H1 (cell line): ENCODE measurements at regions not wholly inside any gene's neighbourhood (a gene's known extent, or its start where the extent isn't known, plus 50 kb on each side); places are given as distances from the start of the nearest gene placed in this dataset.

Experiments
- ATF2 ChIP-seq: IDR thresholded peaks from 2 replicates; pipeline ENCODE4 v1.6.1; 2012; ENCODE audit warnings: low read length, inconsistent platforms
- ATF3 ChIP-seq: IDR thresholded peaks from 2 replicates; pipeline ENCODE4 v1.6.1; 2011; ENCODE audit warnings: low read depth, mild to moderate bottlenecking, low read length; ENCODE audit not compliant: insufficient read depth
- BRCA1 ChIP-seq: IDR thresholded peaks from 2 replicates; pipeline ENCODE4 v1.6.1; 2012; ENCODE audit warnings: low read depth, low read length, improper control_type of control experiment
- EP300 ChIP-seq, 2 experiments: IDR thresholded peaks; 1 replicate in 1 of 2; 2 replicates in 1 of 2; pipeline ENCODE4 v1.6.1; 2011 to 2012; ENCODE audit warnings: low read depth in 2 of 2, low read length in 2 of 2, mild to moderate bottlenecking in 2 of 2, borderline replicate concordance in 1 of 2, inconsistent platforms in 1 of 2, moderate library complexity in 1 of 2
- RFX5 ChIP-seq: IDR thresholded peaks from 2 replicates; pipeline ENCODE4 v1.6.1; 2011; ENCODE audit warnings: low read depth, low read length, improper control_type of control experiment, borderline replicate concordance

GRCh38 chr1:87558921-87559320 lies 230.2 kb downstream of the LMO4 start (continued):
- TF ChIP-seq ATF3 (no peak), RFX5 (no peak), BRCA1 (no peak), EP300 (IDR thresholded peaks at IDR 0.05; ENCODE audit: borderline replicate concordance in 1 of 2, low read depth in 2 of 2, low read length in 2 of 2) (no peak), ATF2 (no peak)
